ENCODE measurements at regions not wholly inside any gene's neighbourhood (a gene's known extent, or its start where the extent isn't known, plus 50 kb on each side); places are given as distances from the start of the nearest gene placed in this dataset.

DNA sequence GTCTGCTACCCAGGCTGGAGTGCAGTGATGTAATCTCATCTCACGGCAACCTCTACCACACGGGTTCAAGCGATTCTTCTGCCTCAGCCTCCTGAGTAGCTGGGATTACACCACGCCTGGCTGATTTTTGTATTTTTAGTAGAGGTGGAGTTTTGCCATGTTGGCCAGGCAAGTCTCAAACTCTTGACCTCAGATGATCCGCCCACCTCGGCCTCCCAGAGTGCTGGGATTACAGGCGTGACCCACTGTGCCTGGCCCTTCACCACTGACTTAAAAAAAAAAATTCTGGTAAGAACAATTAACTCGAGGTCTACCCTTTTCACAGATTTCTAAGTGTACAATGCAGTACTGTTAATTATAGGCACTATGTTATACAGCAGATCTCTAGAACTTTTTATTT is 279.4 kb downstream of the PARN start:
- Mint-ChIP-seq H3K36me3 (ENCODE audit: low read depth) (no peaks in the 10 kb centered on the region), H3K4me3 (no peak overlapping the region), H3K4me1 (peaks cover 9% of the 10 kb centered on the region), H3K27me3 (ENCODE audit: low read depth, poor library complexity) (peaks cover 12% of the 10 kb centered on the region), H3K27ac (peak overlapping the region; percentile 91), H3K9me3 (peaks cover 6% of the 10 kb centered on the region)
- TF ChIP-seq, protein P1, sequence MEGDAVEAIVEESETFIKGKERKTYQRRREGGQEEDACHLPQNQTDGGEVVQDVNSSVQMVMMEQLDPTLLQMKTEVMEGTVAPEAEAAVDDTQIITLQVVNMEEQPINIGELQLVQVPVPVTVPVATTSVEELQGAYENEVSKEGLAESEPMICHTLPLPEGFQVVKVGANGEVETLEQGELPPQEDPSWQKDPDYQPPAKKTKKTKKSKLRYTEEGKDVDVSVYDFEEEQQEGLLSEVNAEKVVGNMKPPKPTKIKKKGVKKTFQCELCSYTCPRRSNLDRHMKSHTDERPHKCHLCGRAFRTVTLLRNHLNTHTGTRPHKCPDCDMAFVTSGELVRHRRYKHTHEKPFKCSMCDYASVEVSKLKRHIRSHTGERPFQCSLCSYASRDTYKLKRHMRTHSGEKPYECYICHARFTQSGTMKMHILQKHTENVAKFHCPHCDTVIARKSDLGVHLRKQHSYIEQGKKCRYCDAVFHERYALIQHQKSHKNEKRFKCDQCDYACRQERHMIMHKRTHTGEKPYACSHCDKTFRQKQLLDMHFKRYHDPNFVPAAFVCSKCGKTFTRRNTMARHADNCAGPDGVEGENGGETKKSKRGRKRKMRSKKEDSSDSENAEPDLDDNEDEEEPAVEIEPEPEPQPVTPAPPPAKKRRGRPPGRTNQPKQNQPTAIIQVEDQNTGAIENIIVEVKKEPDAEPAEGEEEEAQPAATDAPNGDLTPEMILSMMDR (IDR thresholded peaks at IDR 0.05) = no peak
- no peak for DNase-seq

- Mint-ChIP-seq H3K4me1 (peaks cover 6% of the 10 kb centered on the region), H3K27ac (no peak overlapping the region), H3K4me3 (no peak overlapping the region), H3K9me3 (peaks cover 6% of the 10 kb centered on the region), H3K36me3 (ENCODE audit: low read depth) (no peaks in the 10 kb centered on the region), H3K27me3 (ENCODE audit: low read depth, poor library complexity) (peaks cover 15% of the 10 kb centered on the region)
- TF ChIP-seq, protein P1 (IDR thresholded peaks at IDR 0.05) = no peak
- no peak for DNase-seq
These were observed 279.0 kb downstream of the MRTFB start for GRCh38 chr16:14350081-14350480.

DNA sequence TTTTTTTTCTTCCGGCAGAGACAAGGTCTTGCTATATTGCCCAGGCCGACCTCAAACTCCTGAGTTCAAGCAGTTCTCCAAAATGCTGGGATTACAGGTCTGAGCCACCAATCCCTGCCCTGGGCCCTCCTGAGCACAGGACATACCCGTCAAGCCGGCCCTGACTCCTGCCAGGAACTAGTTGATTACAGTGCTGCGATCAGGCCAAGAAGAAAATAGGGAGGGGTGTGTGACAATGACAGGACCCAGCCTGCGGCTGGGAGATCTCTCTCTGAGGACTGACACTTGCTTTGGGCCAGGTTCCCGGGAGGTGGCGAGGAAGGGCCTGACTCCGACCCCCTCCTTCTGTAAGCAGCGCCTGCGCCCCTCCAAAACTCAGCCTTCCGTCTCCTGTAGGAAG is 276.6 kb downstream of the MRTFB start:
- no peak overlapping the region for H3K27ac Mint-ChIP-seq
- no peaks in the 10 kb centered on the region for H3K4me1 Mint-ChIP-seq

GRCh38 chr16:14346278-14347142 is 275.4 kb downstream of the MRTFB start:
- H3K36me3 Mint-ChIP-seq (ENCODE audit: low read depth) = peaks cover 4% of the 10 kb centered on the region
- no peak overlapping the region for H3K27ac Mint-ChIP-seq

More for the DNA sequence above, 276.6 kb downstream of the MRTFB start:
- no peak overlapping the region for H3K4me3 Mint-ChIP-seq
- TF ChIP-seq, protein P1 (IDR thresholded peaks at IDR 0.05) = no peak
- no peak for DNase-seq
- peaks cover 25% of the 10 kb centered on the region for H3K27me3 Mint-ChIP-seq (ENCODE audit: low read depth, poor library complexity)
- H3K9me3 Mint-ChIP-seq = peaks cover 19% of the 10 kb centered on the region
- H3K36me3 Mint-ChIP-seq (ENCODE audit: low read depth) = peaks cover 4% of the 10 kb centered on the region

DNA sequence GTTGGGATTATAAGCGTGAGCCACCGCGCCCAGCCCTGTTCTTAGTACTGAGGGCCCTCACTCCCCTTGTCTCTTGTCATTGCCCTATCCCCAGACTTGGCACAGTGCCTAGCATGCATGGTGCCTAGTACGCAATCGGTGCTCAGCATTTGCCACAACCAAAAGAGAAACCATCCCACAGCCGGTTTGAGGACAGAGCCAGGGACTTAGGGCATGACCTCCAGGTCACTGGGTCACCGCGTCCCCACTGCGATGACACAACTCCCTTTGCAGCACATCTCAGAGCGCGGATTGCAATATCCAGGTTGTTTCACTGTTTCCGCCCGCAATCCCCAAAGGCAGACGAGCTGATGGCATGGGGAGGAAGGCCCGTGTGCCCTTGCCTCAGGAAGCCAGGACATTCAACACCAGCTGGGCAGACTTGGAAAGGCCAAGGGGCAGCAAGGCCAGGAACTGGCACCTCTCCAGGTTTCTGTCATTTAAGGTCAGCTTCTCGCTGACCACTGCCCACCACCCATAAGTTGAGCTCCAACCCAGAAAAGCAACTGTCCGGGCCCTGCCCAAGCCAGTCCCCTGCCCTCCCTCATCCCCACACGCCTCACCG is 274.5 kb downstream of the MRTFB start:
- Mint-ChIP-seq H3K9me3 (peaks cover 38% of the 10 kb centered on the region), H3K27me3 (ENCODE audit: low read depth, poor library complexity) (peaks cover 31% of the 10 kb centered on the region), H3K27ac (no peak overlapping the region), H3K4me3 (no peak overlapping the region), H3K4me1 (no peaks in the 10 kb centered on the region), H3K36me3 (ENCODE audit: low read depth) (peaks cover 4% of the 10 kb centered on the region)
- no peak for DNase-seq
- TF ChIP-seq, protein P1 (IDR thresholded peaks at IDR 0.05) = no peak

More at GRCh38 chr16:14346278-14347142, 275.4 kb downstream of the MRTFB start:
- no peak for DNase-seq
- Mint-ChIP-seq H3K4me1 (no peaks in the 10 kb centered on the region), H3K4me3 (no peak overlapping the region), H3K9me3 (peaks cover 29% of the 10 kb centered on the region), H3K27me3 (ENCODE audit: low read depth, poor library complexity) (peaks cover 28% of the 10 kb centered on the region)
- TF ChIP-seq, protein P1 (IDR thresholded peaks at IDR 0.05) = no peak

All from nephron progenitor cell (in vitro differentiated cells).